Esophagus muscularis mucosa (tissue), 4 donors: ENCODE measurements at regions not wholly inside any gene's neighbourhood (a gene's known extent, or its start where the extent isn't known, plus 50 kb on each side); places are given as distances from the start of the nearest gene placed in this dataset.

Experiments used
- DNase-seq: peaks from one replicate; pipeline ENCODE4 v3.0.0-alpha.2; 2017; ENCODE audit errors: extremely low spot score
- H3K27ac ChIP-seq, 4 donors: fragments of 200-600 bp; sonication (generic); replicated peaks in 1 of 4; 1 replicate in 3 of 4; 2 replicates in 1 of 4; pipeline ENCODE4 v1.5.1; 2016 to 2019; ENCODE audit warnings: mild to moderate bottlenecking in 1 of 4
- H3K27me3 ChIP-seq, 4 donors: fragments of 200-600 bp; sonication (generic); one replicate each; pipeline versions ENCODE4 v1.5.1 to v1.6.0; 2016 to 2019
- H3K36me3 ChIP-seq, 4 donors: fragments of 200-600 bp; sonication (generic); one replicate each; pipeline ENCODE4 v1.5.1; 2016 to 2019
- H3K4me1 ChIP-seq, 4 donors: fragments of 200-600 bp; sonication (generic); one replicate each; pipeline ENCODE4 v1.5.1; 2016 to 2019
- H3K4me3 ChIP-seq, 4 donors: fragments of 200-600 bp; sonication (generic); 1 replicate in 2 of 4; 2 replicates in 2 of 4; pipeline ENCODE4 v1.5.1; 2016 to 2019; ENCODE audit warnings: mild to moderate bottlenecking in 4 of 4, moderate library complexity in 1 of 4
- H3K9me3 ChIP-seq, 4 donors: fragments of 200-600 bp; sonication (generic); 1 replicate in 3 of 4; 2 replicates in 1 of 4; pipeline ENCODE4 v1.5.1; 2016 to 2019
- EP300 ChIP-seq: sonication (generic); formaldehyde crosslinking; IDR thresholded peaks from one replicate; pipeline ENCODE4 v1.6.1; 2017; ENCODE audit warnings: antibody characterized with exemption
- POLR2A ChIP-seq: fragments of 450-650 bp; IDR thresholded peaks from one replicate; pipeline ENCODE4 v1.6.1; 2017; ENCODE audit warnings: antibody characterized with exemption, moderate library complexity, mild to moderate bottlenecking, low read depth
- POLR2AphosphoS5 ChIP-seq, 2 donors: sonication (generic); formaldehyde crosslinking; IDR thresholded peaks; one replicate each; pipeline ENCODE4 v1.6.1; 2017; ENCODE audit warnings: antibody characterized with exemption in 2 of 2
- WGBS: methylation state at CpG from one replicate; pipeline ENCODE4 v1.1.5; 2018; 5-methylcytosine and 5-hydroxymethylcytosine counted together
- intact Hi-C: fragments of 100-400 bp; cut with DNase I; formaldehyde crosslinking; loops from one replicate; pipeline ENCODE4 v1.15.1; 2023
- TF ChIP-seq, protein P1 (sequence below), 3 experiments: fragments of 200-600 bp in 2 of 3; fragments of 450-650 bp in 1 of 3; sonication (generic) in 2 of 3; IDR thresholded peaks; one replicate each; pipeline ENCODE4 v1.5.1; 2017 to 2019; ENCODE audit warnings: antibody characterized with exemption in 3 of 3, mild to moderate bottlenecking in 2 of 3, moderate library complexity in 1 of 3

DNA sequence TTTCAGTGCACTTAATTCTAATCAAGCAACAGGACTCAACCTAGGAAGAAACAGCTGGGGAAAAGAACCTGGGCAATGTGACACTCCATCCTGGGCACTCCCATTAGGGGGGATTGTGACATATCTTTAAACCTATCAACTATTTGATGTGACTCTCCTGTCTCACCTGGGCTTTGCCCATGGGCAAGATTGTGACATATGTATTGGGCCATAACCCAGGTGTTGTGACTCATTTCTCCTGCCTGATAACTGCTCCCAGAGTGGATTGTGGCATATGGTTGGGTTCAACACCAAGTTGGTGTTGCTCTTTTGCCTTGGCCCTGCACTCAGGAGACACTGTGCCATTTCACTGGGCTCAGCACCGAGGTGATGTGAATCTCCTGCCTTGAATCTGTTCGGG is 82.6 kb downstream of the ZNF723 start:
- H3K36me3 ChIP-seq, result no peaks in the 10 kb centered on the region
- intact Hi-C loops, result no loop called here
- DNase-seq, result no peak
- TF ChIP-seq EP300 (no peak), POLR2AphosphoS5 (IDR thresholded peaks at IDR 0.05) (no peak), POLR2A (no peak)
- TF ChIP-seq, protein P1, sequence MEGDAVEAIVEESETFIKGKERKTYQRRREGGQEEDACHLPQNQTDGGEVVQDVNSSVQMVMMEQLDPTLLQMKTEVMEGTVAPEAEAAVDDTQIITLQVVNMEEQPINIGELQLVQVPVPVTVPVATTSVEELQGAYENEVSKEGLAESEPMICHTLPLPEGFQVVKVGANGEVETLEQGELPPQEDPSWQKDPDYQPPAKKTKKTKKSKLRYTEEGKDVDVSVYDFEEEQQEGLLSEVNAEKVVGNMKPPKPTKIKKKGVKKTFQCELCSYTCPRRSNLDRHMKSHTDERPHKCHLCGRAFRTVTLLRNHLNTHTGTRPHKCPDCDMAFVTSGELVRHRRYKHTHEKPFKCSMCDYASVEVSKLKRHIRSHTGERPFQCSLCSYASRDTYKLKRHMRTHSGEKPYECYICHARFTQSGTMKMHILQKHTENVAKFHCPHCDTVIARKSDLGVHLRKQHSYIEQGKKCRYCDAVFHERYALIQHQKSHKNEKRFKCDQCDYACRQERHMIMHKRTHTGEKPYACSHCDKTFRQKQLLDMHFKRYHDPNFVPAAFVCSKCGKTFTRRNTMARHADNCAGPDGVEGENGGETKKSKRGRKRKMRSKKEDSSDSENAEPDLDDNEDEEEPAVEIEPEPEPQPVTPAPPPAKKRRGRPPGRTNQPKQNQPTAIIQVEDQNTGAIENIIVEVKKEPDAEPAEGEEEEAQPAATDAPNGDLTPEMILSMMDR (IDR thresholded peaks at IDR 0.05), result no peak
- no peaks in the 10 kb centered on the region for H3K9me3 ChIP-seq
- H3K27me3 ChIP-seq, result no peaks in the 10 kb centered on the region
- no peak overlapping the region for H3K4me3 ChIP-seq
- no peaks in the 10 kb centered on the region for H3K4me1 ChIP-seq
- no peak overlapping the region for H3K27ac ChIP-seq
- no CpG with 5 or more reads among the region's 2 CpGs for WGBS

DNA sequence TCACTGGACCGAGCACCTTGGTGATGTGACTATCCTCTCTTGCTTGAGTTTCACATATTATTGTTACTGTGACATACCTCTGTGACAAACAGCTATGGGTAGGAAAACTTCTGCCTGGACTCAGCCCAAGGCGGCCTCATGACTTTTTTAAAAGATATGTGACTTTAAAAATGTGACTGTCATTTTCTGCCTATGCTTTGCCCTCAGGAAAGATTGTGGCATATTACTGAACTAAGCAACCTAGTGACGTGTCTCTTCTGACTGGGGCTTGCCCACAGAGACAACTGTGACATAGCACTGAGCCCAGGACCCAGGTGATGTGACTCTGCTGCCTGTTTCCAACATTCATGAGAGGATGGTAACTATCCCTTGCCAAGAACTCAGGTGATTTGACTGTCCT is 84.8 kb downstream of the ZNF728 start:
- Histone ChIP-seq H3K36me3 (no peaks in the 10 kb centered on the region), H3K27me3 (no peaks in the 10 kb centered on the region), H3K9me3 (no peaks in the 10 kb centered on the region), H3K4me3 (no peak overlapping the region), H3K4me1 (no peaks in the 10 kb centered on the region), H3K27ac (no peak overlapping the region)
- peak; percentile 34 for DNase-seq
- 38% methylated on average over 3 of the region's 3 CpGs for WGBS
- TF ChIP-seq, protein P1 (IDR thresholded peaks at IDR 0.05), result no peak
- intact Hi-C loops, result no loop called here

DNA sequence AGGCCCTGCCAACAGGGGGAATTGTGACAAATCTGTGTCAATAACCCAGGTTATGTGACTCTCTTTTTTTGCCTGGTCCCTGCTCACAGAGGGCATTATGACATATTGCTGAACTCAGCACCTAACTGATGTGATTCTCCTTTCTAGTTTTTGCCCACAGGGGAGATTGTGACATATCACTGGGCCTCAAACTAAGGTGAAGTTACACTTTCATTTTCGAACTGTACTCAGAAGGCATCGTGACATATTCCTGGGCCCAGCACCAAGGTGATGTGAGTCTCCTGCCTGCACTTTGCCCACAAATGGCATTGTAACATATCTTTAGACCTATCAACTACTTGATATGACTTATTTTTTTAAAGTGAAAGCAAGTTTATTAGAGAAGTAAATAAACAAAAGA is 83.0 kb downstream of the ZNF728 start:
- 82% methylated on average over 2 of the region's 2 CpGs for WGBS
- DNase-seq, result peak; percentile 53
- H3K27ac ChIP-seq, result no peak overlapping the region
- H3K4me1 ChIP-seq, result no peaks in the 10 kb centered on the region
- H3K36me3 ChIP-seq, result no peaks in the 10 kb centered on the region
- TF ChIP-seq EP300, result no peak
- TF ChIP-seq, protein P1 (IDR thresholded peaks at IDR 0.05), result no peak
- no peak for TF ChIP-seq POLR2A
- no peaks in the 10 kb centered on the region for H3K9me3 ChIP-seq
- H3K4me3 ChIP-seq, result no peak overlapping the region
- no peaks in the 10 kb centered on the region for H3K27me3 ChIP-seq
- intact Hi-C loops, result no loop called here
